ENCODE measurements at regions not wholly inside any gene's neighbourhood (a gene's known extent, or its start where the extent isn't known, plus 50 kb on each side); places are given as distances from the start of the nearest gene placed in this dataset.

DNA sequence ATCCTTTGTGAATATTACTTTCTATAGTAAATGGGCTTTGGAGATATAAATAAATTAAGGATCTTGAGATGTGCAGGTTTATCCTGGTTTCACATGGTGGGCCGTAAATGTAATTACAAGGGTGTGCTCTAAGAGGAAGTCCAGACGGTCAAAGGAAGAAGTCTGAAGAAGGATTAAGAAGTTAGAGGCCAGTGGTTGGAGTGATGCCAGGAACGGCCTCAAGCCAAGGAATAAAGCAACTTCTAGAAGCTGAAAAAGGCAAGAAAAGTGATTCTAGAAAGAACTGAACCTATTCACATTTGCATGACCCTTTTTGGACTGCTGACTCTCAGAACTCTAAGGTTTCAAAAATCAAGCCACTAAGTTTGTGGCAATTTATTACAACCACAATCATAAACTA lies 981.3 kb upstream of the ALCAM start:
- H3K27ac ChIP-seq: no peak overlapping the region
- no peak overlapping the region for H3K4me3 ChIP-seq
- ATAC-seq (no peak), DNase-seq (no peak)
- no peaks in the 10 kb centered on the region for H3K4me1 ChIP-seq
- intact Hi-C loops (cut with DNase I): no loop called here
- H3K9me3 ChIP-seq: no peaks in the 10 kb centered on the region
- TF ChIP-seq, protein P1, sequence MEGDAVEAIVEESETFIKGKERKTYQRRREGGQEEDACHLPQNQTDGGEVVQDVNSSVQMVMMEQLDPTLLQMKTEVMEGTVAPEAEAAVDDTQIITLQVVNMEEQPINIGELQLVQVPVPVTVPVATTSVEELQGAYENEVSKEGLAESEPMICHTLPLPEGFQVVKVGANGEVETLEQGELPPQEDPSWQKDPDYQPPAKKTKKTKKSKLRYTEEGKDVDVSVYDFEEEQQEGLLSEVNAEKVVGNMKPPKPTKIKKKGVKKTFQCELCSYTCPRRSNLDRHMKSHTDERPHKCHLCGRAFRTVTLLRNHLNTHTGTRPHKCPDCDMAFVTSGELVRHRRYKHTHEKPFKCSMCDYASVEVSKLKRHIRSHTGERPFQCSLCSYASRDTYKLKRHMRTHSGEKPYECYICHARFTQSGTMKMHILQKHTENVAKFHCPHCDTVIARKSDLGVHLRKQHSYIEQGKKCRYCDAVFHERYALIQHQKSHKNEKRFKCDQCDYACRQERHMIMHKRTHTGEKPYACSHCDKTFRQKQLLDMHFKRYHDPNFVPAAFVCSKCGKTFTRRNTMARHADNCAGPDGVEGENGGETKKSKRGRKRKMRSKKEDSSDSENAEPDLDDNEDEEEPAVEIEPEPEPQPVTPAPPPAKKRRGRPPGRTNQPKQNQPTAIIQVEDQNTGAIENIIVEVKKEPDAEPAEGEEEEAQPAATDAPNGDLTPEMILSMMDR (IDR thresholded peaks at IDR 0.05): no peak
- no peaks in the 10 kb centered on the region for H3K27me3 ChIP-seq
- H3K36me3 ChIP-seq: no peaks in the 10 kb centered on the region

DNA sequence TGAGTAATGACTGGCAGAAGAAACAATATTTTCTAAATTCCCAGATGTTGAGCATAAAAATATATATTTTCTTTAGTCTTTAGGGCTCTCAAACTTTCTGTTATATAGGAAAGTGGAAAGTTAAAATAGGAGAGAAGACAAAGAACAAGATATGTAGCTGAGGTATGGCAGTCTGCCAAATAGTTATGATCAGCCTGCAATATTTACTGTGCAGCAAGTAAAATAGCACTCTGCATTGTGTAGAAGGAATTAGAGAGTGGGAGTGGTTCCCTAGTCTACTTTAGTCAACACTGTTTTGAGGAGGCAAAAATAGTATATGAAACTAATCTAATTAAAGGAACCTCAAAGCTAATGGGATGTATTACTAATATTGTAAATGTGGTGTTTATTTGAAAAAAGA lies 978.1 kb upstream of the ALCAM start:
- no peak for ATAC-seq
- Histone ChIP-seq H3K4me1 (no peaks in the 10 kb centered on the region), H3K4me3 (no peak overlapping the region), H3K36me3 (no peaks in the 10 kb centered on the region), H3K9me3 (no peaks in the 10 kb centered on the region), H3K27ac (no peak overlapping the region), H3K27me3 (no peaks in the 10 kb centered on the region)
- DNase-seq: no peak
- TF ChIP-seq, protein P1 (IDR thresholded peaks at IDR 0.05): no peak
- intact Hi-C loops (cut with DNase I): no loop called here

- ATAC-seq: no peak
- DNase-seq: no peak
- H3K4me3 ChIP-seq: no peak overlapping the region
- intact Hi-C loops (cut with DNase I): no loop called here
- H3K9me3 ChIP-seq: no peaks in the 10 kb centered on the region
- H3K36me3 ChIP-seq: no peaks in the 10 kb centered on the region
- no peak overlapping the region for H3K27ac ChIP-seq
- H3K27me3 ChIP-seq: no peaks in the 10 kb centered on the region
- TF ChIP-seq, protein P1 (IDR thresholded peaks at IDR 0.05): no peak
- H3K4me1 ChIP-seq: no peaks in the 10 kb centered on the region
Observed at GRCh38 chr3:104392327-104392726, 974.4 kb upstream of the ALCAM start.

DNA sequence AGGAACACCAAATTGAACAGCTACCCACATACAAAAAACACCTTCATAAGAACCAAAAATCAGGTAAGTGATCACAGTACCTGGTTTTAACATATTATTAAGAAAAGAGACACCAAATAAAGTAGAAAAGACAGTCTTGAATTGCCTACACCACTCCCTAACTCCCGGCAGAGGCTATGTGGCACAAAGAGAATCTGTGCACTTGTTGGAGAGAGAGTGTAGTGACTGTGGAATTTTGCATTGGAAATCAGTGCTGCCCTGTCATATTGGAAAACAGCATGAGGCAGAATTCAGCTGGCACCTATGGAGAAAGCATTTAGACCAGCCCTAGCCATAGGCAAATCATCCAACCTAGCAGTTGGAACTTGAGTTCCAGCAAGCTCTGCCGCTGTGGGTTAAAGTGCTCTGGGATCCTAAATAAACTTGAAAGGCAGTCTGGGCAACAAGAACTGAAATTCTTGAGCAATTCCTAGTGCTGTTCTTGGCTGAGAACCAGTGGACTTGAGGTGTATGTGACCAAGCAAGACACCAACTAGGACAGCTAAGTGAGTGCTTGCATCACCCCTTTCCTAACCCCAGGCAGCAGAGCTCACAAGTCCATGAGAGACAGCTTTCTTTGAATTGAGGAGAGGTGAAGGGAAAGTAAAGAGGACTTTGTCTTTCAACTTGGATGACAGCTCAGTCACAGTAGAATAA lies 969.6 kb upstream of the ALCAM start:
- TF ChIP-seq, protein P1 (IDR thresholded peaks at IDR 0.05): no peak
- peak; percentile 81 for ATAC-seq
- no peak for DNase-seq
- H3K4me1 ChIP-seq: no peaks in the 10 kb centered on the region
- intact Hi-C loops (cut with DNase I): no loop called here
- no peaks in the 10 kb centered on the region for H3K36me3 ChIP-seq
- no peaks in the 10 kb centered on the region for H3K27me3 ChIP-seq
- H3K9me3 ChIP-seq: no peaks in the 10 kb centered on the region
- no peak overlapping the region for H3K4me3 ChIP-seq
- H3K27ac ChIP-seq: no peak overlapping the region

DNA sequence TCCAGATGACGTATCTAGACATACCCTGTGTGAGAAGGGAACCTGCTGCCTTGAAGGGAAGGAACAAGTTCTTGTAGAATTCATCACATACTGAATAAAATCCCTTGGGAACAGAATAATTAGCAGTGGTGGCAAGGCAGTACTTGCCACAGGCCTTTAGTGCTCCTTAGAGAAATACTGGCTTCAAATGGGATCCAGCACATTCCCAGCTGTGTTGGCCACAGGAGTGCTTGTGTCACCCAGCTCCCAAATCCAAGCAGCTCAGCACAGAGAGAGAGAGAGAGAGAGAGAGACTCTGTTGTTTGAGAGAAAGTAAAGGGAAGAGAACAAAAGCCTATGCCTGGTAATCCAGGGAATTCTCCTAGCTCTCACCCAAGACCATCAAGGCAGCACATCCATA lies 969.0 kb upstream of the ALCAM start:
- Histone ChIP-seq H3K27ac (no peak overlapping the region), H3K9me3 (no peaks in the 10 kb centered on the region), H3K4me3 (no peak overlapping the region), H3K4me1 (no peaks in the 10 kb centered on the region), H3K27me3 (no peaks in the 10 kb centered on the region), H3K36me3 (no peaks in the 10 kb centered on the region)
- intact Hi-C loops (cut with DNase I): no loop called here
- TF ChIP-seq, protein P1 (IDR thresholded peaks at IDR 0.05): no peak
- DNase-seq (no peak), ATAC-seq (peak; percentile 44)

DNA sequence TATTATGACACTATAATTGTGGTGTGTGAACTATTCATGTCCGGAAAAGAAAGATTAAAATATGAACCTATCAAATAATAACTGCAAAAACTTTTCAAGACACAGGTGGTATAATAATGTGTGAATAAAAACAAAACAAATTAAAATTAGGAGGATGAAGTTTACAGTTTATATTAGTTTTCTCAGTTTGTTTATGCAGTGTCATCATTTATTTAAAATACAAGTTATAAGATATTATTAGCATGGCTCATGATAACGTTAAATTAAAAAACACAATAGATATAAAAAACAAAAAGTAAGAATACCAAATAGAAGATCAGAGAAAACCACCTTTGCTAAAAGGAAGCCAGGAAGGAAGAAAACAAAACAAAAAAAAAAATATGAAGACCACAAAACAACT lies 963.8 kb upstream of the ALCAM start:
- no peaks in the 10 kb centered on the region for H3K27me3 ChIP-seq
- no peak for DNase-seq
- TF ChIP-seq, protein P1 (IDR thresholded peaks at IDR 0.05): no peak
- no peaks in the 10 kb centered on the region for H3K4me1 ChIP-seq
- H3K9me3 ChIP-seq: no peaks in the 10 kb centered on the region
- intact Hi-C loops (cut with DNase I): no loop called here
- no peaks in the 10 kb centered on the region for H3K36me3 ChIP-seq
- no peak overlapping the region for H3K4me3 ChIP-seq
- ATAC-seq: no peak
- no peak overlapping the region for H3K27ac ChIP-seq

All from upper lobe of right lung (tissue), 1 donor.